Dermis microvascular lymphatic vessel endothelial cell (primary cell): ENCODE measurements at regions not wholly inside any gene's neighbourhood (a gene's known extent, or its start where the extent isn't known, plus 50 kb on each side); places are given as distances from the start of the nearest gene placed in this dataset.
"Not testable (repeated sequence)": the region's sequence is repeated elsewhere in the genome, so short reads cannot be mapped to it uniquely, and the experiment has no call there.

Experiments
- DNase-seq, 2 donors: peaks; one replicate each; pipeline versions ENCODE4 v3.0.0 to v3.0.0-alpha.2; 2010; ENCODE audit warnings: low read depth in 2 of 2

DNA sequence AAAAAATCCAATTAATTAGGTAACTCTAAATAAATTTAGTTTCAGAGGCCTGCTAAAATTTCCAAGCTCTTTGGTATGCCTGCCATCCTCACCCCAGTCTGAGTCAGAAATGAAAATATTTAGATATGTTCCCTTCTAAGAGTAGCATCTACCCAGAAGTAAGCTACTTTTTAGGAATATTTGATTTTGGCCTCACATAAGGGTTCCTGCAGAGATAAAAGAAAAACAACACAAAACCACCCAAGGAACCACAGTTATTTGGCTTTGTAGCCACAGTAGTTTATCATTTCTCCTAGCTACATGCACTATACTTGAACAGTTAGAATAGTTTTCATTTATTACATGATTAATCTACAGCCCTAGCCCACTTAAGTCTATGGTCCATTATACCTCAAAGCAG is 192.6 kb upstream of the FAM241A start:
- no peak for DNase-seq

GRCh38 chr4:111954550-111954949 is 190.7 kb upstream of the FAM241A start:
- DNase-seq = no peak

GRCh38 chr4:111955001-111955400 is 190.3 kb upstream of the FAM241A start:
- no peak for DNase-seq

DNA sequence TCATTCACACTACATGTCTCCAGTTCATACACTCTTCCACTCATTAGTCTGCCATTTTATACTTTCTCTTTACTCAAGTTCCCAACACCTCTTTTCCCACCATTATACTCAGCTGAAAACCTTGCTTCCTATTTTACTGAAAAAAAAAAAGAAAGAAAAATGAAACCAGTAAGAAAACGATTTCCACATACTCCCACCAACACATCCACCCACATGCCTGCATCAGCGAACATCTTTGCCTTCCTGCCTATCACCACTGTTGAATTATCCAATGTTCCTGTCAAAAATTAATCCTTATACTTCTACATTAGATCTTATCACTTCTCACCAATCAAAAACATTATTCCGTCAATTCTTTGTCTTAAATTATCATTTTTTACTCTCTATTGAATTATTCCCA is 188.1 kb upstream of the FAM241A start:
- DNase-seq = no peak

DNA sequence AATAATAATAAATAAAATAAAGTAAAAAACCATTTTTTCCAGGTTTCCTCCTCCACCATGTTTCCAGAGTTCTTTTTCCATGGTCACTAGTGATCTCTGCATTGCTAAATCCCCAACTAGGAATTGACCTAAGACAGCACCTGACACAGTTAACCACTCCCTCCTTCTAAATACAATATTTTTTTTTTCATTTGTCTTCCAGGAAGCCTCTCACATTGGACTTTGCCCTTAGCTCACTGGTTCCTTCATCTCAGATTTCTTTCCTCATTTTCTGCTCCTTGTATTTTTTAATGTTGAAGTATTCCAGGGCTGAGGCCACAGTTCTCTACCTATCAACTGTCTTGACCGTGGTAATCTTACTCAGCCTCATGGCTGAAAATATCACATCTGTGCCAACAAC is 187.3 kb upstream of the FAM241A start:
- no peak for DNase-seq

DNA sequence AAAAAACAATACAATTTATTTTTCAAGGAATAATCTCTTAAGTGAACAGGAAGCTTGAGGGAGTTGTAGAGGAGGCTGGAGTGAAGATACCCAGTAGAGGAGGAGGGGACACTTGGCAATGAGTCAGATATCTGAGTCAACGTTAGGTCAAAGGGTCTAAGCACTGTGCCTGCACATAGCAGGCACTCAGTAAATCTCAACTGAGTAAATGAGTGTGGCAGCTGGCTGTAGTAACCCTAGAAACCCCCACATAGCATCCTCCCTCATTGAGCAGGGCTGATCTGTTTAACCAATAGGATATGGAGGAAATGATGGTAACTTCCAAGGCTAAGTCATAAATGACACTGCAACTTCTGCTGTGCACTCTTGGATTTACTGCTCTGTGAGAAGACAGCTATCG is 186.0 kb upstream of the FAM241A start:
- DNase-seq = peak in 1 of 2 donors; percentile 35

DNA sequence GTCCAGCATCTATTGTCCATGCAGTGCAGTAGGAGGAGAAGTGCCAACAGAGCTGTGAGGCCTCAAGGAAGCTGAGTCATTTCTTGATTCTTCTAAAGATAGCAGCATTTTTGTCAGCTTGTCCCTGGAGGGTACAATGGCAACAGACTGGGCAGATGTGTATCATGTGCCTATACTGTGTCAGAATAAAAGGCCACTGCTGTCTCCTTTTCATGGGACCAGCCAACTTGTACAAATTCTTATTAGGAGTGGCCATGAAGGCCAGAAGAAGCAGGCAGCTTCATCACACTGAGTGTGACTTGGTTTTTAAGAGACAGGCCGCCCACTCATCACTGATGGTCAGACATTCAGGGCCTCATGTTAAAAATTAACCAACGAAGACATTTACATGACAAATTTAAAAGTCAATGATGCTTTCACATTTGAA is 185.0 kb upstream of the FAM241A start:
- peak in 1 of 2 donors; percentile 36 for DNase-seq

- not testable (repeated sequence) for DNase-seq
Observed at GRCh38 chr4:111961026-111961425, 184.2 kb upstream of the FAM241A start.

DNA sequence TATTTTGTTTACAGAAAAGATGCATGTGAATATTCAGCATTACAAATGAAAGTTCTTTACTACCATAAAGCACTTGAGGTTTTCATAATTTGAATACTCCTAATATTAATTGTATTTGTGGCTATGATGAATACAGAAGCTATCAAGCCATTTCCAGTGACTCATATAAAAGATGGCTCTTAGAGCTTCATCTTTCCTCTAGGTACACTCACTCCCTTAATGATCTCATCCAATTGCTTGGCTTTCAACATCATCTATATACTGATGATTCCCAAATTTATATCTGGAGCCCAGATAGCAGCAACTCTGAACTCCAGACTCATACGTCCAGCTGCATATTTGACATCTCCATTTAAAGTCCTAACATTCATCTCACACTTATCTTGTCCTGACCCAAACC is 183.4 kb upstream of the FAM241A start:
- DNase-seq = no peak

GRCh38 chr4:111963158-111963700 is 182.0 kb upstream of the FAM241A start:
- no peak for DNase-seq

- DNase-seq = no peak
Observed at GRCh38 chr4:111977419-111977965, 167.8 kb upstream of the FAM241A start.

GRCh38 chr4:111979921-111980320 is 165.3 kb upstream of the FAM241A start:
- no peak for DNase-seq

GRCh38 chr4:111982089-111982488 is 163.2 kb upstream of the FAM241A start:
- DNase-seq = no peak

- no peak for DNase-seq
Observed at GRCh38 chr4:111984169-111984819, 161.0 kb upstream of the FAM241A start.

- DNase-seq = no peak
Observed at GRCh38 chr4:111985426-111985825, 159.8 kb upstream of the FAM241A start.

DNA sequence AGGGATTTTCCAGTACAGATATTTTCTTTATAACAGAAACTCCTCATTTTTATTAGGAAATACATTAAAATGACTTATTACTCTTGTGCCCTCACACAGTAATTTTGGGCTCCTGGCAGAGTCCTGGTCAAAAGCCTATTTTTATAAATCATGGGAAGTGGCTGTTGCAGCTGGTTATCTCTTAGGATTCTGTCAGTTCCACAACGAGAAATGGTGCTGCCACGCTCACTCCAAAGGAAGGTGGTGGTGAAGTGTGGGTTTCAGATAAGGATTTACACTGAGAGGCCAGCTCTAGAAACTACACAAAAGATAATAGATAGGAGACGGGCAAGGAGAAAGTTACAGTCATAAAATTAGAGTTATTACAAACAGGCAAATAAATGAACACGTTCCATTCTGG is 159.2 kb upstream of the FAM241A start:
- no peak for DNase-seq

DNA sequence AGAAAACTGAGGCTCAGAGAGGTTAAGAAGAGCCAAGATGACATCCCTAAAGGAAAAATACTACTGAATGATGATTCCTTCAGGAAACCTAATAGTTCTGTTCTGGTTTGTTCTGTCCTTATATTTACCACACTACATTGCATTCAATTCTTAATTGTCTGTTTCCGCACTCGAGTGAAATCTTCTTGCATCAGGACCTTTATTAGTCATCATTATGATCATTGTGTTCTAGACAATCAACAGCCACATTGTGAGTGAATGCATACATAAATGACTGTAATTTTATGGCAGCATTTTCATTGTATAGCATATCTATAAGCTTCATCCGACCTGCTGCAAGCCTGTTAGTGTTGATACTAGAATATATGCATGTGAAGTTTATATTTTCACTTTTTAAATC is 156.7 kb upstream of the FAM241A start:
- DNase-seq = no peak

DNA sequence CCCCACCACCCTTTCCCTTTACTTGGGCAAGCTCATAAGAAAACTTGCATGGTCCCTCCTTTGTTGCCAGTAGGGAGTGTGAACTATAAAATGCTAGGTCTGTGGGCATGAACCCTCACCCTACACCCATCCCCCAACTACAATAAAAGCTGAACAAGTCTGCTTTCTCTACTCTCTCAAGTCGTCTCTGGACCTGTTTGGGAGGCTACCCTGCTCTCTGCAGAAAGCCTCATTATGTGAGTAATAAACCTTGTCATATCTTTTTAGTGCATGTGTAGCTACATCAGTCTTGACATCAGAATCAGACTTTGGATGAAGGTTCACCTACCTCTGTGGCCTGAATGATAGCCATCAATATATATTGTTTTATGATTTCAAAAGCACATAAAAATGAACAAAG is 155.4 kb upstream of the FAM241A start:
- DNase-seq = no peak

DNA sequence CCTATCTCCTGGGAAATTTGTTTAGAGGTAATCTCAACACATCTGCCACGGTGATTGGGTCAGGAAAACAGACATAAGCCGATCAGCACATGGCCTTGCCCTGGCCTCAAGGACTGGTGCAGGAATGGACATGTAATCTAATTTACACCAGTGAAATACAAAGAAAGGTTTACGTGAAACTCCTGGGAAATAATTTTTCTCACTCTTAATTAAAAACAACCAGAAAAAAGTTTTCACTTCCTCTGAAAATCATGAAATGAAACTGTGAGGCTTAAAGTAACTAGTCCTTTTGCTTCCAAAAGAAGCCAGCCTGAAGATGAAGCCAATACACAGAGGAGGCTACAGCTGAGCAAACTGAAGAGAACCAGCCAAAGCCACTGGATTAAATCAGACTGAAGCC is 154.1 kb upstream of the FAM241A start:
- DNase-seq = no peak

DNA sequence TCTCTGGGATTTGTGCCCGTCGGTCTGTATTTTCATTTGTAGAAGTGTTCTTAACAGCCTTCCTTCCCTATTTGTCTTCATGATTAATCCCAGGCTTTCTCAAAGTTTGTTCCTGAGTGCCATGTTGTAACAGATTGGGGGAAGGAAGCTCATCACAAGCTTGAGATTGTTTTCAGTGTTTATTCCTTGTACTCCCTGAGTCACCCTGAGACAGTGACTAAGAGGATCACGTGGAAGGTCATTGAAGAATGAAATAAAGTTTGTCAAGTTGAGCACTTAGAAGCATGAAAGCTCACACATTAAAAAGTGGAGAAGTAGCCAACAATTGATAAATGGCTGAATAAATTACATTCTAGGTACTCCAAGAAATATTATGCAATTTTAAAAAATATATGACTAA is 153.5 kb upstream of the FAM241A start:
- peak in 1 of 2 donors; percentile 65 for DNase-seq

DNA sequence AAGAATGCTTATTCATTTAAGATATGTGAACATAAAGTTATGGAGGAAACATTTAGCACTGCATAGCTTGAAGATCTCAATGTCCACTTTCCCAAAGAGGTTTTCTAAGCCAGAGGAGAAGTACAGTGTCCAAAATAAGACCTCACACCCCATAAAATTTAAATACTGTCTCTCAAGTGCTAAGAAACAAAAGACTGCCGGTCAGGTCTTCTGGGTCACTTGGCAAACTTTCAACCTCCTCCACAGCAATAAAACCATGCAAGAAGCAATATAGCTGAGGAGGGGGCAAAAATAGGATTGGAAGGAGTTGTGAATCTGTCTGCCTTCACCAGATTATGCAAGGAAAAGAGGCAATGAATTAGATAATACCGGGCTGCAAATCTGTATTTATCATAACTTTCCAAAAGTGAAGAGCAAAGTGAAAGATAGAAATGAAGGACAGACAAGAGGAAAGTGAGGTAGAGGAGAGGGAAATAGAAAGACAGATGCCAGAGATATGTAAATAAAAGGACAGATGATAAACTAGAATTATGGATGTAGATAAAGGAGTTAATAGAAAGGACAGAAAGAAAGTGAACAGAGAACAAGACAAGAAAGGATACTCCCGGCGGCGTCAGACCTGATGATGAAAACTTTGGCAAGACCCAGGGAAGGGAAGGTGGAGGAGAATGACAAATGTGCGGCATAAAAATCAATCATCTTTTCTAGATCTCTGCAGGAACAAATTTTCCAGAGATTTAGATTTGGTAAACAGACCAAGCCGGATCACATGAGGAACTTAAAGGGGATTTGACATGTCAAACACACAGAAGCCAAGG is 152.7 kb upstream of the FAM241A start:
- DNase-seq = no peak

DNA sequence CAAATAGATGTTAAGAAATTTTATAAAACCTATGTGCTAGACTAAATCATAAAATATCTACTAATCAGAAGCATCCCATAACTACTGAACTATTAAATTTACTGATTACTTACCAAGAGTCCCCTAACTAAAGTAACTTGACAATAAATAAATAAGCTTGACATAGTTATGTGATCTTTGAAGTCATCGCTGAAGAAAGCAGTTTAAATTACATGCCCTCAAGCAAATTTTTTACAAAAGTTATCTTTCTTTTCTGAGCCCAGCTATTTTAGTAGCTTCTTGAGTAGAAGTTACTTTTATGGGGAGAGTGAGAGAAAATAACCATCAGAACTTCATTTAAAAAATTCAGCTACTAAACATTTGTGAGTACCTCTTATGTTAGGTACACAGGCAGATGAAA is 150.9 kb upstream of the FAM241A start:
- DNase-seq = no peak

- no peak for DNase-seq
Observed at GRCh38 chr4:111997785-111998184, 147.5 kb upstream of the FAM241A start.
